GM06990 (cell line): ENCODE measurements at regions not wholly inside any gene's neighbourhood (a gene's known extent, or its start where the extent isn't known, plus 50 kb on each side); places are given as distances from the start of the nearest gene placed in this dataset.

Experiments
- DNase-seq: peaks from one replicate; pipeline ENCODE4 v3.0.0-alpha.2; 2011; ENCODE audit not compliant: insufficient read length; ENCODE audit errors: extremely low read depth
- H3K27me3 ChIP-seq: replicated peaks from 2 replicates; pipeline ENCODE4 v1.6.0; 2011; ENCODE audit warnings: low read length; ENCODE audit not compliant: control insufficient read depth, insufficient read depth
- H3K36me3 ChIP-seq: 2 replicates; pipeline ENCODE4 v1.5.1; 2011; ENCODE audit warnings: low read length; ENCODE audit not compliant: control insufficient read depth, insufficient read depth
- H3K4me3 ChIP-seq: replicated peaks from 2 replicates; pipeline ENCODE4 v1.5.1; 2011; ENCODE audit warnings: low read depth, mild to moderate bottlenecking, control low read depth, low read length
- CTCF ChIP-seq: IDR thresholded peaks from 2 replicates; pipeline ENCODE4 v1.5.1; 2011; ENCODE audit warnings: low read length, control low read depth, mild to moderate bottlenecking, inconsistent platforms; ENCODE audit not compliant: insufficient read depth, poor library complexity, severe bottlenecking

- H3K27me3 ChIP-seq = no peaks in the 10 kb centered on the region
- H3K4me3 ChIP-seq = no peak overlapping the region
- DNase-seq = no peak
- TF ChIP-seq CTCF = no peak
- H3K36me3 ChIP-seq = no peaks in the 10 kb centered on the region
Observed at GRCh38 chr17:63066158-63066813, 100.3 kb downstream of the TANC2 start.

GRCh38 chr17:63069245-63069644, 103.2 kb downstream of the TANC2 start:
- Histone ChIP-seq H3K36me3 (no peaks in the 10 kb centered on the region), H3K4me3 (no peak overlapping the region), H3K27me3 (no peaks in the 10 kb centered on the region)
- no peak for DNase-seq
- no peak for TF ChIP-seq CTCF

GRCh38 chr17:63070031-63070430, 104.0 kb downstream of the TANC2 start:
- Histone ChIP-seq H3K4me3 (no peak overlapping the region), H3K27me3 (no peaks in the 10 kb centered on the region), H3K36me3 (no peaks in the 10 kb centered on the region)
- TF ChIP-seq CTCF = no peak
- DNase-seq = no peak

- DNase-seq = no peak
- TF ChIP-seq CTCF = no peak
- no peak overlapping the region for H3K4me3 ChIP-seq
- no peaks in the 10 kb centered on the region for H3K36me3 ChIP-seq
- no peaks in the 10 kb centered on the region for H3K27me3 ChIP-seq
Observed at GRCh38 chr17:63071797-63072196, 105.8 kb downstream of the TANC2 start.

GRCh38 chr17:63075969-63076368, 109.9 kb downstream of the TANC2 start:
- no peak for DNase-seq
- Histone ChIP-seq H3K36me3 (no peaks in the 10 kb centered on the region), H3K27me3 (no peaks in the 10 kb centered on the region), H3K4me3 (no peak overlapping the region)
- TF ChIP-seq CTCF = no peak

- no peak for DNase-seq
- Histone ChIP-seq H3K36me3 (no peaks in the 10 kb centered on the region), H3K4me3 (no peak overlapping the region), H3K27me3 (no peaks in the 10 kb centered on the region)
- no peak for TF ChIP-seq CTCF
Observed at GRCh38 chr17:63078707-63079106, 112.7 kb downstream of the TANC2 start.
